Heart right ventricle (tissue), 16 donors: ENCODE measurements at regions not wholly inside any gene's neighbourhood (a gene's known extent, or its start where the extent isn't known, plus 50 kb on each side); places are given as distances from the start of the nearest gene placed in this dataset.

Experiments used
- ATAC-seq, 8 donors: fragments of 200-7000 bp; cut with Tn5 transposase; one replicate each; pipeline ENCODE4 v1.9.1; 2020; ENCODE audit warnings: mild to moderate bottlenecking in 8 of 8, moderate library complexity in 8 of 8, moderate number of reproducible peaks in 1 of 8
- DNase-seq, 2 donors: peaks; one replicate each; pipeline ENCODE4 v3.0.0-alpha.2; 2020
- H3K27ac ChIP-seq, 10 donors: fragments of 200-600 bp; sonication (generic) in 2 of 10; one replicate each; pipeline versions ENCODE4 v1.5.0 to v1.8.0; 2020 to 2022; ENCODE audit warnings: mild to moderate bottlenecking in 3 of 10
- H3K27me3 ChIP-seq, 7 donors: fragments of 200-600 bp; one replicate each; pipeline ENCODE4 v1.8.0; 2021 to 2022; ENCODE audit warnings: mild to moderate bottlenecking in 2 of 7
- H3K36me3 ChIP-seq, 9 donors: fragments of 200-600 bp; sonication (generic) in 1 of 9; one replicate each; pipeline versions ENCODE4 v1.5.0 to v1.8.0; 2020 to 2022; ENCODE audit warnings: mild to moderate bottlenecking in 2 of 9
- H3K4me1 ChIP-seq, 9 donors: fragments of 200-600 bp; sonication (generic) in 1 of 9; one replicate each; pipeline versions ENCODE4 v1.5.0 to v1.8.0; 2020 to 2022; ENCODE audit warnings: mild to moderate bottlenecking in 4 of 9
- H3K4me3 ChIP-seq, 10 donors: fragments of 200-600 bp; sonication (generic) in 2 of 10; one replicate each; pipeline versions ENCODE4 v1.5.0 to v1.8.0; 2020 to 2022; ENCODE audit warnings: mild to moderate bottlenecking in 7 of 10, moderate library complexity in 2 of 10
- H3K9me3 ChIP-seq, 11 donors: fragments of 200-600 bp in 10 of 11; sonication (generic) in 2 of 11; one replicate each; pipeline versions ENCODE4 v1.5.0 to v1.8.0; 2013 to 2022; ENCODE audit warnings: mild to moderate bottlenecking in 2 of 11, control low read depth in 1 of 11, moderate library complexity in 1 of 11
- WGBS, 2 donors: extraction: QIAGEN DNeasy Blood & Tissue Kit; methylation state at CpG; one replicate each; pipeline ENCODE4 v1.1.7; 2013; ENCODE audit warnings: inconsistent platforms in 1 of 2; 5-methylcytosine and 5-hydroxymethylcytosine counted together
- intact Hi-C, 10 donors: fragments of 100-400 bp; cut with DNase I; formaldehyde crosslinking; loops; one replicate each; pipeline versions ENCODE4 v1.11.1 to v1.14.2; 2022
- TF ChIP-seq, protein P1 (sequence below), 9 donors: fragments of 200-600 bp; sonication (generic) in 2 of 9; IDR thresholded peaks; one replicate each; pipeline versions ENCODE4 v1.5.0 to v1.8.0; 2021 to 2022; ENCODE audit warnings: antibody characterized with exemption in 9 of 9, mild to moderate bottlenecking in 5 of 9, moderate library complexity in 1 of 9
- donor health status: Arrhythmogenic right ventricular cardiomyopathy.
- donor health status: ischemic (EF 13 %, LVEDD 7.1; RV severe dilation, severe dysfunction).
- donor health status: healthy with polysubstance abuse.
- donor health status: DM: no; HTN: yes; CAD: no.
- donor health status: DM: no; HTN: no; CAD: no.
- donor health status: ischemic (EF 25% LVEDD 6.9; RV normal size, moderate dysfunction).
- donor health status: ischemic (EF 25% LVEDD 5.7; RV mildly dilated, moderate dysfunction).
- donor health status: healthy.
- donor health status: DM: yes; HTN: yes; CAD: no.
- donor health status: Ischemic cardiomyopathy.
- donor health status: ischemic (EF 35%, LVEDD 5.7; RV mildly dilated, moderate dysfunction).
- donor health status: nonischemic (EF 11% LVEDD 7.7; RV severe dilation, severe dysfunction).
- donor health status: DM: yes; HTN: yes; CAD: no.
- donor health status: PGD.
- donor health status: ischemic (EF 29% LVEDD 5.4; RV normal size, mild dysfunction).
- donor health status: nonischemic (EF 23%, LVEDD 6.1; RV moderate dilation, normal function).

DNA sequence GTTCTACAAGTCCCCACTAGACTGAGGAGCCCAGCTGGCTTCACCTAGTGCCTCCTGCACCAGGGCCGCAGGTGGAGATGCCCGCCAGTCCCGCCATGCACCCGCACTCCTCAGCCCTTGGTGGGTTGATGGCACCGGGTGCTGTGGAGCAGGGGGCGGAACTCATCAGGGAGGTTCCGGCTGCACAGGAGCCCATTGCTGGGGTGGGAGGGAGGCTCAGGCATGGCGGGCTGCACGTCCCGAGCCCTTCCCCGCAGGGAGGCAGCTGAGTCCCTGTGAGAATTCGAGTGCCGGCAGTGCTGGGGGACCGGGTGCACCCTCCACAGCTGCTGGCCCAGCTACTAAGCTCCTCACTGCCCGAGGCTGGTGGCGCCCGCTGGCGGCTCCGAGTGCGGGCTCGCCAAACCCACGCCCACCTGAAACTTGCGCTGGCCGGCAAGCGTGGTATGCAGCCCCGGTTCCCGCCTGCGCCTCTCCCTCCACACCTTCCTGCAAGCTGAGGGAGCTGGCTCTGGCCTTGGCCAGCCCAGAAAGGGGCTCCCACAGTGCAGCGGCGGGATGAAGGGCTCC lies 252.7 kb upstream of the TCF4 start:
- no peaks in the 10 kb centered on the region for H3K36me3 ChIP-seq
- peaks cover 0 to 11% (median 0%) of the 10 kb centered on the region in 9 donors for H3K4me1 ChIP-seq
- H3K4me3 ChIP-seq = no peak overlapping the region
- H3K27me3 ChIP-seq = no peaks in the 10 kb centered on the region
- H3K9me3 ChIP-seq = peaks cover 0 to 28% (median 0%) of the 10 kb centered on the region in 11 donors
- TF ChIP-seq, protein P1, sequence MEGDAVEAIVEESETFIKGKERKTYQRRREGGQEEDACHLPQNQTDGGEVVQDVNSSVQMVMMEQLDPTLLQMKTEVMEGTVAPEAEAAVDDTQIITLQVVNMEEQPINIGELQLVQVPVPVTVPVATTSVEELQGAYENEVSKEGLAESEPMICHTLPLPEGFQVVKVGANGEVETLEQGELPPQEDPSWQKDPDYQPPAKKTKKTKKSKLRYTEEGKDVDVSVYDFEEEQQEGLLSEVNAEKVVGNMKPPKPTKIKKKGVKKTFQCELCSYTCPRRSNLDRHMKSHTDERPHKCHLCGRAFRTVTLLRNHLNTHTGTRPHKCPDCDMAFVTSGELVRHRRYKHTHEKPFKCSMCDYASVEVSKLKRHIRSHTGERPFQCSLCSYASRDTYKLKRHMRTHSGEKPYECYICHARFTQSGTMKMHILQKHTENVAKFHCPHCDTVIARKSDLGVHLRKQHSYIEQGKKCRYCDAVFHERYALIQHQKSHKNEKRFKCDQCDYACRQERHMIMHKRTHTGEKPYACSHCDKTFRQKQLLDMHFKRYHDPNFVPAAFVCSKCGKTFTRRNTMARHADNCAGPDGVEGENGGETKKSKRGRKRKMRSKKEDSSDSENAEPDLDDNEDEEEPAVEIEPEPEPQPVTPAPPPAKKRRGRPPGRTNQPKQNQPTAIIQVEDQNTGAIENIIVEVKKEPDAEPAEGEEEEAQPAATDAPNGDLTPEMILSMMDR (IDR thresholded peaks at IDR 0.05) = no peak
- no peak overlapping the region for H3K27ac ChIP-seq
- no peak for DNase-seq
- WGBS, 2 donors = 89 to 92% methylated on average over 28 to 30 of the region's 30 CpGs
- ATAC-seq = no peak
- intact Hi-C loops = no loop called here

DNA sequence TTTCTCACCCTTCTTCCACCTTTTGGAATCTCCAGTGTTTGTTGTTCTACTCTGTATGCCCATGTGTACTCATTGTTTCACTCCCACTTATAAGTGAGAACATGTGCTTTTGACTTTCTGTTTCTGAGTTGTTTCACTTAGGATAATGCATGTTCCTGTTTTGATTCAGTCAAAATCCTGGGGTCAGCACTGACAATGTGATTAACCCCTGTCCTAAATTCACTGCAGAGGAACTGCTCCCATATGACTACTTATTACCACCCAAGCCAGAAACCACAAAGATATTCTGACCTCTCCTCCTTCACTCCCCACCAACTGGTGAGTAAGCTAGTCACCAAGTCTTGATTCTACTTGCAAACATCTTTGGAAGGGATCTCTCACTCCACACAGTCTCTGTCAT lies 251.4 kb upstream of the TCF4 start:
- H3K27me3 ChIP-seq = no peaks in the 10 kb centered on the region
- H3K9me3 ChIP-seq = peaks cover 0 to 28% (median 0%) of the 10 kb centered on the region in 11 donors
- H3K4me3 ChIP-seq = no peak overlapping the region
- no peaks in the 10 kb centered on the region for H3K36me3 ChIP-seq
- intact Hi-C loops = no loop called here
- DNase-seq = no peak
- H3K4me1 ChIP-seq = peaks cover 0 to 6% (median 0%) of the 10 kb centered on the region in 9 donors
- TF ChIP-seq, protein P1 (IDR thresholded peaks at IDR 0.05) = no peak
- H3K27ac ChIP-seq = no peak overlapping the region
- ATAC-seq = peak in 2 of 8 donors; percentile 28 to 31

DNA sequence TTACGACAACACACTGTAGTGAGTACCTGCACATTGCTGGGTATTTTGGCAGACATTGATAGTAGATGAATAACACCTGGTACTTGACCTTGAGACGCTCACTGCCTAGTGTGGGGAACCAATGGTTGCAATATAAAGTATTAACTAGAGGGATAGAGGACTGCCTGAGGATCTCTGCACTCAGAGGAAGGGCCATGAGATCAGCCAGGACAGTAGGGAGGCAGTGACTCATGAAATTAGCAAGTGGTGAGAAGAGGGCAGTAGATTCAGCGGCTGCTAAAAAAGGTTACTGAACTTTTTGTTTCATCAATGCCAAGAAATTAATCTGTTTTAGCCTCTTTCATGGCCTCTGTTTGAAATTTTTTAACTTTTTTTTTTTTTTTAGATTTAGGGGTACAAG lies 250.8 kb upstream of the TCF4 start:
- TF ChIP-seq, protein P1 (IDR thresholded peaks at IDR 0.05) = no peak
- DNase-seq (no peak), ATAC-seq (no peak)
- Histone ChIP-seq H3K4me3 (no peak overlapping the region), H3K27me3 (no peaks in the 10 kb centered on the region), H3K9me3 (peaks cover 0 to 28% (median 0%) of the 10 kb centered on the region in 11 donors), H3K27ac (no peak overlapping the region), H3K36me3 (no peaks in the 10 kb centered on the region), H3K4me1 (peaks cover 0 to 6% (median 0%) of the 10 kb centered on the region in 9 donors)
- WGBS, 2 donors = 94 to 96% methylated on average over 3 of the region's 3 CpGs
- intact Hi-C loops = no loop called here

DNA sequence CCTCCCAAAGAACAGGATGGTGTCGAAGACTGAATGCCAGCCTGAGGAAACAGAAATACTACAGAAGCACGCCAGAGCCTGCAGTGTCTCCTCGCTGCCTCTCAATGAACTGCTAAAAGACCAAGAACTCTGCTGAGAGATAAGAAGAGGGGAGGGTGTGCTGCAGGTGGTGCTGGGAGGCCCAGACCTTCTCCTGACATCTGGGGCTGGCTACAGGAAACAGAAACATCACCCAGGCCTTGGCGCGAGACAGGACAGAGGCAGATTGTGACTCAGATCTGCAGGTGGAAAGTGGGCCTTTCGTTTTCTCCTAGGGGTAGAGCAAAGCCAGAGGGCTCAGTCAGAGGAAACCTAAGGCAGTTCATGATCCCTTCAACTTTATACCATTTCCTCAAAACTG lies 250.3 kb upstream of the TCF4 start:
- TF ChIP-seq, protein P1 (IDR thresholded peaks at IDR 0.05) = no peak
- no peak for ATAC-seq
- Histone ChIP-seq H3K36me3 (no peaks in the 10 kb centered on the region), H3K4me1 (peaks cover 0 to 6% (median 0%) of the 10 kb centered on the region in 9 donors), H3K27ac (no peak overlapping the region), H3K9me3 (peaks cover 0 to 28% (median 0%) of the 10 kb centered on the region in 11 donors), H3K27me3 (no peaks in the 10 kb centered on the region), H3K4me3 (no peak overlapping the region)
- intact Hi-C loops = no loop called here
- 80 to 85% methylated on average over 6 of the region's 6 CpGs for WGBS, 2 donors
- no peak for DNase-seq
